ENCODE measurements at regions not wholly inside any gene's neighbourhood (a gene's known extent, or its start where the extent isn't known, plus 50 kb on each side); places are given as distances from the start of the nearest gene placed in this dataset.
"Not testable (repeated sequence)": the region's sequence is repeated elsewhere in the genome, so short reads cannot be mapped to it uniquely, and the experiment has no call there.

GRCh38 chr2:87419980-87420379, 327.9 kb upstream of the PLGLB2 start:
- not testable (repeated sequence) for H3K4me1 ChIP-seq (ENCODE audit: control insufficient read depth, insufficient read depth, low read depth, low read length); H3K79me1 ChIP-seq (replicated peaks; ENCODE audit: low read length, poor library complexity, severe bottlenecking); H3K4ac ChIP-seq (ENCODE audit: low read depth in 1 of 2, low read length in 2 of 2); H2BK15ac ChIP-seq (ENCODE audit: low read depth, poor library complexity, severe bottlenecking); H3K27ac ChIP-seq (ENCODE audit: low read length, poor library complexity, severe bottlenecking); H4K91ac ChIP-seq (ENCODE audit: low read length); H3K9ac ChIP-seq (ENCODE audit: low read length); H4K8ac ChIP-seq (ENCODE audit: low read length); H3K23ac ChIP-seq (ENCODE audit: low read length in 2 of 2); H3K36me3 ChIP-seq (ENCODE audit: control insufficient read depth in 1 of 2, insufficient read depth in 2 of 2, low read depth in 1 of 2, low read length in 2 of 2); DNase-seq; H3K4me2 ChIP-seq (ENCODE audit: low read length, poor library complexity, severe bottlenecking); H3K9me3 ChIP-seq (ENCODE audit: control insufficient read depth, low read length); H3K27me3 ChIP-seq (ENCODE audit: control insufficient read depth in 1 of 2, insufficient read depth in 1 of 2, low read length in 2 of 2); H2BK12ac ChIP-seq (ENCODE audit: low read length in 2 of 2); H2AFZ ChIP-seq (ENCODE audit: low read depth, low read length); H3K4me3 ChIP-seq (ENCODE audit: insufficient read depth in 1 of 2, low read depth in 1 of 2, low read length in 2 of 2); H2AK5ac ChIP-seq (ENCODE audit: low read length, severe bottlenecking); H3K18ac ChIP-seq (ENCODE audit: low read depth in 1 of 2, low read length in 2 of 2); H3K14ac ChIP-seq (ENCODE audit: low read length in 2 of 2); H2BK5ac ChIP-seq (ENCODE audit: low read depth, low read length, poor library complexity, severe bottlenecking); H2BK120ac ChIP-seq (ENCODE audit: low read depth, low read length)
- WGBS = no CpG with 5 or more reads among the region's 5 CpGs

GRCh38 chr2:87420954-87421353, 326.9 kb upstream of the PLGLB2 start:
- not testable (repeated sequence) for H3K9ac ChIP-seq (ENCODE audit: low read length); H3K14ac ChIP-seq (ENCODE audit: low read length in 2 of 2); H3K36me3 ChIP-seq (ENCODE audit: control insufficient read depth in 1 of 2, insufficient read depth in 2 of 2, low read depth in 1 of 2, low read length in 2 of 2); H3K4ac ChIP-seq (ENCODE audit: low read depth in 1 of 2, low read length in 2 of 2); H3K27me3 ChIP-seq (ENCODE audit: control insufficient read depth in 1 of 2, insufficient read depth in 1 of 2, low read length in 2 of 2); H2BK120ac ChIP-seq (ENCODE audit: low read depth, low read length); H3K4me2 ChIP-seq (ENCODE audit: low read length, poor library complexity, severe bottlenecking); H3K4me3 ChIP-seq (ENCODE audit: insufficient read depth in 1 of 2, low read depth in 1 of 2, low read length in 2 of 2); H2BK5ac ChIP-seq (ENCODE audit: low read depth, low read length, poor library complexity, severe bottlenecking); H3K79me1 ChIP-seq (replicated peaks; ENCODE audit: low read length, poor library complexity, severe bottlenecking); H2BK12ac ChIP-seq (ENCODE audit: low read length in 2 of 2); H3K23ac ChIP-seq (ENCODE audit: low read length in 2 of 2); H3K9me3 ChIP-seq (ENCODE audit: control insufficient read depth, low read length); H4K91ac ChIP-seq (ENCODE audit: low read length); H2BK15ac ChIP-seq (ENCODE audit: low read depth, poor library complexity, severe bottlenecking); H2AFZ ChIP-seq (ENCODE audit: low read depth, low read length); H3K4me1 ChIP-seq (ENCODE audit: control insufficient read depth, insufficient read depth, low read depth, low read length); H3K18ac ChIP-seq (ENCODE audit: low read depth in 1 of 2, low read length in 2 of 2); H3K27ac ChIP-seq (ENCODE audit: low read length, poor library complexity, severe bottlenecking); H4K8ac ChIP-seq (ENCODE audit: low read length); H2AK5ac ChIP-seq (ENCODE audit: low read length, severe bottlenecking); DNase-seq
- 89% methylated on average over 4 of the region's 4 CpGs for WGBS

- H2BK5ac ChIP-seq (ENCODE audit: low read depth, low read length, poor library complexity, severe bottlenecking); H3K4ac ChIP-seq (ENCODE audit: low read depth in 1 of 2, low read length in 2 of 2); H3K9me3 ChIP-seq (ENCODE audit: control insufficient read depth, low read length); H4K8ac ChIP-seq (ENCODE audit: low read length); H3K23ac ChIP-seq (ENCODE audit: low read length in 2 of 2); H2BK120ac ChIP-seq (ENCODE audit: low read depth, low read length); H3K27ac ChIP-seq (ENCODE audit: low read length, poor library complexity, severe bottlenecking); H3K9ac ChIP-seq (ENCODE audit: low read length); H3K18ac ChIP-seq (ENCODE audit: low read depth in 1 of 2, low read length in 2 of 2); H3K14ac ChIP-seq (ENCODE audit: low read length in 2 of 2); H4K91ac ChIP-seq (ENCODE audit: low read length); H2AFZ ChIP-seq (ENCODE audit: low read depth, low read length); DNase-seq; H3K4me3 ChIP-seq (ENCODE audit: insufficient read depth in 1 of 2, low read depth in 1 of 2, low read length in 2 of 2); H3K36me3 ChIP-seq (ENCODE audit: control insufficient read depth in 1 of 2, insufficient read depth in 2 of 2, low read depth in 1 of 2, low read length in 2 of 2); H2BK12ac ChIP-seq (ENCODE audit: low read length in 2 of 2); H2AK5ac ChIP-seq (ENCODE audit: low read length, severe bottlenecking); H3K4me1 ChIP-seq (ENCODE audit: control insufficient read depth, insufficient read depth, low read depth, low read length); H3K79me1 ChIP-seq (replicated peaks; ENCODE audit: low read length, poor library complexity, severe bottlenecking); H3K4me2 ChIP-seq (ENCODE audit: low read length, poor library complexity, severe bottlenecking); H3K27me3 ChIP-seq (ENCODE audit: control insufficient read depth in 1 of 2, insufficient read depth in 1 of 2, low read length in 2 of 2); H2BK15ac ChIP-seq (ENCODE audit: low read depth, poor library complexity, severe bottlenecking): not testable (repeated sequence)
- WGBS = 83% methylated on average over 1 of the region's 7 CpGs
Observed at GRCh38 chr2:87423796-87424762, 323.8 kb upstream of the PLGLB2 start.

GRCh38 chr2:87424763-87425154, 323.1 kb upstream of the PLGLB2 start:
- H3K79me1 ChIP-seq (replicated peaks; ENCODE audit: low read length, poor library complexity, severe bottlenecking); H2BK5ac ChIP-seq (ENCODE audit: low read depth, low read length, poor library complexity, severe bottlenecking); H2BK120ac ChIP-seq (ENCODE audit: low read depth, low read length); H3K4me1 ChIP-seq (ENCODE audit: control insufficient read depth, insufficient read depth, low read depth, low read length); H3K14ac ChIP-seq (ENCODE audit: low read length in 2 of 2); H3K36me3 ChIP-seq (ENCODE audit: control insufficient read depth in 1 of 2, insufficient read depth in 2 of 2, low read depth in 1 of 2, low read length in 2 of 2); H3K9me3 ChIP-seq (ENCODE audit: control insufficient read depth, low read length); H4K8ac ChIP-seq (ENCODE audit: low read length); H3K18ac ChIP-seq (ENCODE audit: low read depth in 1 of 2, low read length in 2 of 2); H3K4me2 ChIP-seq (ENCODE audit: low read length, poor library complexity, severe bottlenecking); H3K9ac ChIP-seq (ENCODE audit: low read length); H2BK15ac ChIP-seq (ENCODE audit: low read depth, poor library complexity, severe bottlenecking); H3K27ac ChIP-seq (ENCODE audit: low read length, poor library complexity, severe bottlenecking); H2AK5ac ChIP-seq (ENCODE audit: low read length, severe bottlenecking); H2AFZ ChIP-seq (ENCODE audit: low read depth, low read length); H2BK12ac ChIP-seq (ENCODE audit: low read length in 2 of 2); H3K4ac ChIP-seq (ENCODE audit: low read depth in 1 of 2, low read length in 2 of 2); DNase-seq; H3K4me3 ChIP-seq (ENCODE audit: insufficient read depth in 1 of 2, low read depth in 1 of 2, low read length in 2 of 2); H4K91ac ChIP-seq (ENCODE audit: low read length); H3K27me3 ChIP-seq (ENCODE audit: control insufficient read depth in 1 of 2, insufficient read depth in 1 of 2, low read length in 2 of 2); H3K23ac ChIP-seq (ENCODE audit: low read length in 2 of 2): not testable (repeated sequence)
- whole genome bisulfite sequencing = no CpG with 5 or more reads among the region's 1 CpG

Data from mesenchymal stem cell (in vitro differentiated cells and primary cell).